B cell (primary cell): ENCODE measurements at regions not wholly inside any gene's neighbourhood (a gene's known extent, or its start where the extent isn't known, plus 50 kb on each side); places are given as distances from the start of the nearest gene placed in this dataset.

Source experiments
- ATAC-seq: fragments of 200-7000 bp; cut with Tn5 transposase; one replicate; pipeline ENCODE4 v1.10.0; 2021; ENCODE audit warnings: low read depth, mild to moderate bottlenecking, moderate number of reproducible peaks, moderate library complexity
- CTCF ChIA-PET: fragments of 350-600 bp; sonication (Branson Sonifier 250); formaldehyde crosslinking; loops from one replicate; lab custom pipeline; 2021; ENCODE audit warnings: antibody characterized with exemption, inconsistent platforms; lab: Charles Lee
- POLR2A ChIA-PET: fragments of 350-600 bp; sonication (Branson Sonifier 250); formaldehyde crosslinking; loops from one replicate; lab custom pipeline; 2021; ENCODE audit warnings: antibody characterized with exemption; lab: Charles Lee
- DNase-seq: peaks from one replicate; pipeline ENCODE4 v3.0.0; 2013
- H2AFZ ChIP-seq: 2 replicates; pipeline ENCODE4 v1.6.1; 2012; ENCODE audit warnings: mild to moderate bottlenecking, low read depth, low read length; ENCODE audit not compliant: insufficient read depth, poor library complexity, severe bottlenecking
- H3K27ac ChIP-seq, 2 donors: 1 replicate in 1 of 2; 2 replicates in 1 of 2; pipeline ENCODE4 v1.5.1; 2012 to 2013; ENCODE audit warnings: low read length in 2 of 2, mild to moderate bottlenecking in 2 of 2, moderate library complexity in 1 of 2
- H3K27me3 ChIP-seq, 4 experiments: fragments of 200-600 bp in 1 of 4; sonication (generic) in 1 of 4; replicated peaks in 1 of 4; 1 replicate in 2 of 4; 2 replicates in 2 of 4; pipeline versions ENCODE4 v1.6.1 to v1.7.0; 2013 to 2016; ENCODE audit warnings: low read length in 3 of 4, mild to moderate bottlenecking in 2 of 4, mixed read lengths in 1 of 4, moderate library complexity in 1 of 4; ENCODE audit not compliant: insufficient read depth in 4 of 4, control insufficient read depth in 3 of 4; ENCODE audit errors: control extremely low read depth in 1 of 4
- H3K36me3 ChIP-seq, 2 experiments: replicated peaks in 1 of 2; 1 replicate in 1 of 2; 2 replicates in 1 of 2; pipeline versions ENCODE4 v1.6.1 to v1.7.1; 2013; ENCODE audit warnings: low read length in 1 of 2; ENCODE audit not compliant: insufficient read depth in 2 of 2, control insufficient read depth in 1 of 2; ENCODE audit errors: control extremely low read depth in 1 of 2, extremely low read depth in 1 of 2
- H3K4me1 ChIP-seq, 2 donors: fragments of 200-600 bp in 1 of 2; sonication (generic) in 1 of 2; 1 replicate in 1 of 2; 2 replicates in 1 of 2; pipeline versions ENCODE4 v1.5.1 to v1.6.1; 2013 to 2017; ENCODE audit warnings: low read length in 2 of 2; ENCODE audit not compliant: control insufficient read depth in 2 of 2, insufficient read depth in 2 of 2
- H3K4me2 ChIP-seq: replicated peaks from 2 replicates; pipeline ENCODE3; 2012; ENCODE audit warnings: mild to moderate bottlenecking, low read depth, low read length; ENCODE audit not compliant: poor library complexity, severe bottlenecking
- H3K4me3 ChIP-seq, 5 experiments: fragments of 200-600 bp in 1 of 5; sonication (generic) in 1 of 5; 1 replicate in 3 of 5; 2 replicates in 2 of 5; pipeline versions ENCODE4 v1.5.1 to v1.7.0; 2011 to 2016; ENCODE audit warnings: low read length in 4 of 5, mild to moderate bottlenecking in 4 of 5, low read depth in 2 of 5, control low read depth in 1 of 5, moderate library complexity in 1 of 5; ENCODE audit not compliant: insufficient read depth in 1 of 5; ENCODE audit errors: control extremely low read depth in 1 of 5, extremely low read depth in 1 of 5
- H3K79me2 ChIP-seq: fragments of 200-600 bp; sonication (generic); one replicate; pipeline ENCODE4 v1.6.0; 2016; ENCODE audit warnings: low read length; ENCODE audit not compliant: control insufficient read depth, insufficient read depth
- H3K9ac ChIP-seq: fragments of 200-600 bp; sonication (generic); 2 replicates; pipeline ENCODE4 v1.6.1; 2017; ENCODE audit warnings: mild to moderate bottlenecking, low read length, moderate library complexity
- H3K9me3 ChIP-seq, 3 donors: one replicate each; pipeline versions ENCODE4 v1.6.1 to v1.7.1; 2013; ENCODE audit warnings: low read length in 2 of 3; ENCODE audit not compliant: control insufficient read depth in 2 of 3, insufficient read depth in 1 of 3; ENCODE audit errors: control extremely low read depth in 1 of 3
- H4K20me1 ChIP-seq: 2 replicates; pipeline ENCODE4 v1.6.0; 2012; ENCODE audit warnings: mild to moderate bottlenecking, low read length; ENCODE audit not compliant: insufficient read depth, control insufficient read depth, poor library complexity, severe bottlenecking
- H3K27ac Mint-ChIP-seq: one replicate; pipeline ENCODE4 v1.8.0; 2021; ENCODE audit warnings: mixed read lengths
- H3K27me3 Mint-ChIP-seq: one replicate; pipeline ENCODE4 v1.8.0; 2021; ENCODE audit warnings: mixed read lengths
- H3K4me1 Mint-ChIP-seq: one replicate; pipeline ENCODE4 v1.8.0; 2021; ENCODE audit warnings: mixed read lengths
- H3K4me3 Mint-ChIP-seq: one replicate; pipeline ENCODE4 v1.8.0; 2021; ENCODE audit warnings: mixed read lengths
- H3K9me3 Mint-ChIP-seq: one replicate; pipeline ENCODE4 v1.8.0; 2022; ENCODE audit warnings: mixed read lengths; ENCODE audit not compliant: insufficient read depth
- EZH2 ChIP-seq: IDR thresholded peaks from 2 replicates; pipeline ENCODE4 v1.6.1; 2012; ENCODE audit warnings: borderline replicate concordance, low read depth, mild to moderate bottlenecking, moderate library complexity, low read length; ENCODE audit not compliant: insufficient read depth, poor library complexity, severe bottlenecking
- WGBS: methylation state at CpG from one replicate; pipeline ENCODE4 v1.1.5; 2013; ENCODE audit warnings: missing lambda C conversion rate; ENCODE audit not compliant: insufficient coverage; 5-methylcytosine and 5-hydroxymethylcytosine counted together
- intact Hi-C: fragments of 100-400 bp; cut with micrococcal nuclease; formaldehyde crosslinking; loops from one replicate; pipeline ENCODE4 v1.10.0; 2022
- TF ChIP-seq, protein P1 (sequence below): fragments of 200-600 bp; IDR thresholded peaks from one replicate; pipeline ENCODE4 v1.8.0; 2022; ENCODE audit warnings: antibody characterized with exemption, mild to moderate bottlenecking

GRCh38 chr20:58042591-58042990 lies 185.9 kb downstream of the ANKRD60 start:
- CTCF ChIA-PET, result no interaction called here

DNA sequence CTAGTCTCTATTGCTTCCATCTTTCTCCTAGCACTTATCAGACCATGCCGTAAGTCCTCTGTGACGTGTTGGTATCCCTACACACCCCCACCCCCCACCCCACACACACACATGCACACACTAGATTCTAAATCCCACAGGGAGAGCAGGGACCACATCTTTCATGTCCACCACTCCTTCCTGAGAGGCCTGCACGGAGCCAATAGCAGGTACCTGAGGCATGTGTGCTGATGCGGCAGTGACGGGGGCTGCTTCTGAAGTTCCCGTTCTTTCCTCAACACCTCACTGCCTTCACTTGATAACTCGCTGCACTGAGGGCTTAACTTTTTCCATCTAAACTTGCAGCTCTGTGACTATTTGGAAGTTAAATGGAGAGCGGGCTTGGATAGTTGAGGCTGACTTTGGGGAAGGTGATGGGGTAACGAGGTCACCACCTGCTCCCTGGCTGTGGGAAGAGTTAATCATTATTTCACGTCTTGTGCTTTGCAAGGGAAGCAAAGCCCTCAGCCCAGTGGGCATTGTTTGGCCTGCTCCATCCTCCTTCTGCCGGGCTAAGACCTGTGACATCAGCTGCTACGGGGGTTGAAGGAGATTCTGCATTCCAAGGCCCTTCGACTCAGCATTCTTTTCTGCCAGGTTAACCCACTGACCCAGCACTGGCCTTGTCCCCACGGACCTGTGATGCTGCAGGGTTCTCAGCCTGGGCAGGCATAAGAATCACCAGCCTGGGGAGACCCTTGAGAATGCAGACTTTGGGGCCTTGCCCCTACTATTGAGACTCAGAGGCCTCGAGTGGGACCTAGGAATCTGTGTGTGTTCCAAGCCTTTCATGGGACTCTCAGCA lies 187.8 kb downstream of the ANKRD60 start:
- Mint-ChIP-seq H3K4me1 (no peaks in the 10 kb centered on the region), H3K9me3 (no peaks in the 10 kb centered on the region), H3K27ac (no peak overlapping the region), H3K4me3 (no peak overlapping the region), H3K27me3 (peaks cover 27% of the 10 kb centered on the region)
- peaks cover 0 to 4% (median 0%) of the 10 kb centered on the region in 4 experiments for H3K27me3 ChIP-seq
- ATAC-seq, result no peak
- WGBS, result 79% methylated on average over 12 of the region's 15 CpGs
- POLR2A ChIA-PET, result no interaction called here
- no peak for DNase-seq
- no peak overlapping the region for H2AFZ ChIP-seq
- no peaks in the 10 kb centered on the region for H3K79me2 ChIP-seq
- CTCF ChIA-PET, result no interaction called here
- H3K9me3 ChIP-seq, result peaks cover 0 to 5% (median 0%) of the 10 kb centered on the region in 3 donors
- H3K4me1 ChIP-seq, result no peaks in the 10 kb centered on the region
- no peak overlapping the region for H3K4me2 ChIP-seq
- no peak overlapping the region for H3K27ac ChIP-seq
- no peak overlapping the region for H3K9ac ChIP-seq
- no peaks in the 10 kb centered on the region for H4K20me1 ChIP-seq
- H3K36me3 ChIP-seq, result no peaks in the 10 kb centered on the region
- intact Hi-C loops, result no loop called here
- TF ChIP-seq, protein P1, sequence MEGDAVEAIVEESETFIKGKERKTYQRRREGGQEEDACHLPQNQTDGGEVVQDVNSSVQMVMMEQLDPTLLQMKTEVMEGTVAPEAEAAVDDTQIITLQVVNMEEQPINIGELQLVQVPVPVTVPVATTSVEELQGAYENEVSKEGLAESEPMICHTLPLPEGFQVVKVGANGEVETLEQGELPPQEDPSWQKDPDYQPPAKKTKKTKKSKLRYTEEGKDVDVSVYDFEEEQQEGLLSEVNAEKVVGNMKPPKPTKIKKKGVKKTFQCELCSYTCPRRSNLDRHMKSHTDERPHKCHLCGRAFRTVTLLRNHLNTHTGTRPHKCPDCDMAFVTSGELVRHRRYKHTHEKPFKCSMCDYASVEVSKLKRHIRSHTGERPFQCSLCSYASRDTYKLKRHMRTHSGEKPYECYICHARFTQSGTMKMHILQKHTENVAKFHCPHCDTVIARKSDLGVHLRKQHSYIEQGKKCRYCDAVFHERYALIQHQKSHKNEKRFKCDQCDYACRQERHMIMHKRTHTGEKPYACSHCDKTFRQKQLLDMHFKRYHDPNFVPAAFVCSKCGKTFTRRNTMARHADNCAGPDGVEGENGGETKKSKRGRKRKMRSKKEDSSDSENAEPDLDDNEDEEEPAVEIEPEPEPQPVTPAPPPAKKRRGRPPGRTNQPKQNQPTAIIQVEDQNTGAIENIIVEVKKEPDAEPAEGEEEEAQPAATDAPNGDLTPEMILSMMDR, result no peak
- no peak for TF ChIP-seq EZH2
- no peak overlapping the region for H3K4me3 ChIP-seq

More at GRCh38 chr20:58042591-58042990, 185.9 kb downstream of the ANKRD60 start:
- Mint-ChIP-seq H3K4me1 (no peaks in the 10 kb centered on the region), H3K9me3 (no peaks in the 10 kb centered on the region), H3K27ac (no peak overlapping the region), H3K4me3 (no peak overlapping the region), H3K27me3 (peaks cover 17% of the 10 kb centered on the region)
- Histone ChIP-seq H3K27me3 (peaks cover 0 to 3% (median 0%) of the 10 kb centered on the region in 4 experiments), H3K4me3 (no peak overlapping the region), H3K79me2 (no peaks in the 10 kb centered on the region), H3K4me2 (no peak overlapping the region), H2AFZ (no peak overlapping the region), H3K9me3 (peaks cover 0 to 5% (median 0%) of the 10 kb centered on the region in 3 donors), H3K36me3 (no peaks in the 10 kb centered on the region), H3K9ac (no peak overlapping the region), H3K27ac (no peak overlapping the region), H4K20me1 (no peaks in the 10 kb centered on the region), H3K4me1 (no peaks in the 10 kb centered on the region)
- no peak for TF ChIP-seq EZH2
- TF ChIP-seq, protein P1, result no peak
- ATAC-seq (no peak), DNase-seq (no peak)
- no CpG with 5 or more reads among the region's 1 CpG for WGBS
- intact Hi-C loops, result no loop called here
- POLR2A ChIA-PET, result no interaction called here
